ENCODE measurements at regions not wholly inside any gene's neighbourhood (a gene's known extent, or its start where the extent isn't known, plus 50 kb on each side); places are given as distances from the start of the nearest gene placed in this dataset.
"Not testable (repeated sequence)": the region's sequence is repeated elsewhere in the genome, so short reads cannot be mapped to it uniquely, and the experiment has no call there.

DNA sequence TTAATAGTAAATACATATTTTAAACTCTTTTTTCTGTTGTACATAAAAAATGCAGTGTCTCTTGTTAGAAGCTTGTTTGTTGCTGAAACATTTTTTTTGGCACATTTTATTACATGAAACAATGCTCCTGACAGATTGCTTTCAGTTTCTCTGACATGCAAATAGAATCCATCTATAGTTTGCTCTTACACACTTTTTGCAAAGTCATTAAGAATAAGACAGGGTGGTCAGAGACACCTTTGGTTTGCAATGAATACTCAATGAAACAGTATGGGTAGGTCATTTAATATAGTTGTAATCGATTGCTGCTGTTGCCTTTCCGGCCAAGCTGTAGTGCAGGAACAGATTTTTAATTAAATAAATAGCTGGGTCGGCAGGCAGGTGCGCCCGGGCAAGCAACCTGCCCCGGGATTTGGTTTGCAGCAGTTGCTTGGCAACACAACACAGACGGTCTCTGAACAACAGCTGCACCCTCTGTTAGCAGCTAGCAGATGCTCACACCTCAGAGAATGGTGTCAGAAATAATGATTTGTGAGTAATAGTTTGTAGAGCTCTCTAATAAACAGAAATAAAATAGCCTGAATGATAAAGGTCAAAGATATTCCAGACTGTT, 115.7 kb upstream of the CACNA2D1 start:
- DNase-seq = peak; percentile 94 to 99

DNA sequence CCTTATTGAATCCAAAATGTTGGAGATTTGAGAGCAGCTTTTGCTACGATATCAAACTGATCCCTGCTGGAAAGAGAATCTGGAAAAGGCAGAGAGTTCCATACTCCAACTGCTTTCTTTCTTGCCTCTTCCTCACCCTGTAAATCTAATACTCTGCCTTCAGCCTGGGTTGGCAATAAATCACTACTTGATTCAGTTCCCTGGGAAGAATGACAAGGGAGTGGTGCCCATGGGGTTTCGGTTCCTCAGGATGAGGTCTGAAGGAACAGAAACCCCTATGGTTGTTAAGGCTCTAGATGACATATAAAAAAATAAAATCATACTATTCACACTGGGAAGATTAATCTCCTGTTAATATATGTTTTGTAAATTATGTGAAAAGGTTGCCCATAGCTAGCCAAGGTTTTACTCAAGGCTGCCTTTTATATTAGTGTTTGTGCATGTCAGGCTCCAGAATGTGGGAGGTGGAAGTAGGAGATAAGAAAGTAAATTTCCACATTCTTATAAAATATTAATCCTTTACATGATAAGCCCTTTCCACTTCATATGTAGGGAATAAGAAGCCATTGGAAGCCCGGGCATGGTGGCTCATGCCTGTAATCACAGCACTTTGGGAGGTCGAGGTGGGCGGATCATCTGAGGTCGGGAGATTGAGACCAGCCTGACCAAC, 106.2 kb upstream of the CACNA2D1 start:
- DNase-seq = no peak

DNA sequence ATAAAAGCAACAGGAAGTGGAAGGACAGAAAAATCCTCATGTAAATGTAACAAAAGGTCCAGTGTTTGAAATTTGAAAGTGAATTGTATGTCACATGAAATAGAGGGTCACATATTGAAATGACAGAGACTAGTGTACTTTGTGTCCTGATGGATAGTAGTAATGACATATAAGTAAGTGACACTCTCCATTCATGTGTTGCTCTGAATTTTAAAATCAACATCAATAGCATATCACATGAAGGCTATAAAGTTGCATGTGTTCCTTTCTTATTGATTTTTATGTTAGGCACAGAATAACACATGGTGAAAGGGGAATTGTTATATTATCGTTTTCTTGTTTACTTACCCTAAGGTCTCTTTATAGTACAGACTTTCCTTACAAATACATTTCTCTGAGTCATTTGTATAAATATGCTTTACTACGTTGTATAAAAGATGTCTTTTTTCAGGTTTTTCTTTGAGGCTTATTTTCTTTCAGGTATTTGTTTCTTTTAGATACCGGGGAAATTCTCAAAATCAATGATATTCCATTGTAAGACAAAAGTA, 104.6 kb upstream of the CACNA2D1 start:
- no peak for DNase-seq

DNA sequence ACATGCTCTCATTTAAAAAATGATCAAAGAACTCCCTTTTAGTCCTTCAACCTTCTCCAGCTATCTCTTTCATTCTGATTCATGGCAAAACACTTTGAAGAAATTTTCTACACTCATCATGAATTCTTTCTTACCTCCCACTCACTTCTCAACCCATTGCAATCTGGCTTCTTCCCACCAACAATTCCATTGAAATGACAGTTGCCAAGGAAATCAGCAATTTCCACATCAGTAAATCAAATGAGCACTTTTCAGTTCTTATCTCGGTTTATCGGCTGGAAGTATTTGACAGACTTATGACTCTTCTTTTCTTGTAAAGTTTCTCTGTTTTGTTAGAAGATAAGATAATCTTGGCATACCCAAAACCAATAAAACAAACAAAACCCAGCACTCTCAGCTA, 99.1 kb upstream of the CACNA2D1 start:
- DNase-seq = no peak

DNA sequence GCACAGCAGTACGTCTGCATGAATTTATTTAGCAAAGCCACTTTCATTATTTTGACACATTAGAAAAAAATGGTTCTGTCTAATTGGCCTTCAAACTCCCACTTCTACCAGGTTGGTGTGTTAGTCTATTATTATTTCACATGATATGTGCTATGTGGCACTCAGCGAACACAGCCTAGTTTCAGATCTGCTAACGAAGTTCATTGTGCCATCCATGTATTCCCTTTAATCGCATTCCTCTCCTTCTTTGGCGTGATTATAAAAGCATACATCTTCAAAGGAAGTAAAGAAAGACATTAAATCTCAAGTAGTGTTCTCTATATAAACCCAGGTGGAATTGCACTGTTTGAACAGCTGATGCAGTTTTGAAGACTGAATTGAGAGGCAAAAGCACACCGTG, 96.4 kb upstream of the CACNA2D1 start:
- DNase-seq = peak; percentile 38 to 85

DNA sequence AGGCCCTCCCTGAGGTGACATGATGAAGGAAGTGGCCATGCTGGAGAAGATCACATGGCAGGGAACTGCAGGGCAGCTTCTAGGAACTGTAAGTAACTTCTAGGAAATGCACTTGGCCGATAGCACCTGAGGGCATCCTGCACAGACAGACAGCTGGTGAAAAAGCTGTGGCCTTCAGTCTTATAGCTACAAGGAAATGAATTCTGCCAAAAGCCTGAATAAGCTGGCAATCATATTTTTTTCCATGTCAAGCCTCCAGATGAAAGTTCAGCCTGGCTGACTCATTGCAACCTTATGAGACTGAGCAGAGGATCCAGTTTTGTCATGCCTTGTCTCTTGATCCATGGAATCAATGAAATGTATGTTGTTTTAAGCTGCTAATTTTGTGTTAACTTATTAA, 91.1 kb upstream of the CACNA2D1 start:
- no peak for DNase-seq

DNA sequence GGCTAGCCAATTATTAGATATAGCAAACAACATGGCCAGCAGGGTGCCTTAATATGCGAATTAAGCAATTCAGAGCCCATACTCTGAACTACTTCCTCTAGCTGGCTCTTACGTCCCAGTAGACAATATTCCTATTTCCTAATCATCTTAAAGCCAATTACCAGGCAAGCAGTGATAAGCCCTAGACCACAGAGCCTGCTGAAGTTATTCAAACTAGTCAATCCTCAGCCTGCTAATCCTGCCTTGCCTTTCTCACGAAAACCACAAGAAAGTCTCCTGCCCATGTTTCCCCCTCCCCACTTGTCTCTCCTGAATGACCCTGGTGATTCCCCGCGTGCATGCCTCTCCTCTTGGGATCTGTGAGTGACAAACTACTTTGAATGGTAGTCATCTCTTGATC, 86.8 kb upstream of the CACNA2D1 start:
- DNase-seq = no peak

DNA sequence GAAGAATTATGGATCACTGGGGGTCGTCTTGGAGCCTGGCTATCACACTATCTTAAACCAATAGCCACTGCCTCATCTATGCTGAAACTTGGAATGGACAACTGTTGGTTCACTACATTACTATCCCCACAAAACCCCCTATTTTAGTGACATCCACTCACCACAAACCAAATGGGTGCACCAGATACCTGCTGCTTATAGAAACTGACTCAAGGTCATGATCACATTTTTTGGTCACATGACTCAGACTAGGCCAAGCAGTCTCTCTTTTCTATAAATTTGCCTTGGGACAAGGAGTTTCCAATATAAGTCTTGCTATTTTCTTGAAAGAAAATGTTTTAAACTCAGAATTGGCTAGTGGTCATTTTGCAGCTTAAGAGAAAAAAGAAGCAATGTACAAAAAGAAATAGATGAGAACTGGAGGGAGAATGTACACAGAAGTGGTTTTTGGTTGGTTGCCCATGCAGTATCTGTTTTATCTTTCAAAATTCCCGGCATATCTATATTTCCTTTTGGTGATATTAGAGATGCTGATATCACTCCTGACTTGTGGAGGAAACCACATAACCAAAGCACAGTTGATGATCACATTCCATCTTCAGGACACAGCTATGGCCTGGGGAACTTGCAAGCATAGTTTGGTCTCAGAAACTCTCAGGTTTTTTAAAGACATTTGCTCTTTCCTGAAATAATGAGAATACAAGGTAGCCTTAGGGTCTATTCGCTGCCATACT, 85.2 kb upstream of the CACNA2D1 start:
- no peak for DNase-seq

DNA sequence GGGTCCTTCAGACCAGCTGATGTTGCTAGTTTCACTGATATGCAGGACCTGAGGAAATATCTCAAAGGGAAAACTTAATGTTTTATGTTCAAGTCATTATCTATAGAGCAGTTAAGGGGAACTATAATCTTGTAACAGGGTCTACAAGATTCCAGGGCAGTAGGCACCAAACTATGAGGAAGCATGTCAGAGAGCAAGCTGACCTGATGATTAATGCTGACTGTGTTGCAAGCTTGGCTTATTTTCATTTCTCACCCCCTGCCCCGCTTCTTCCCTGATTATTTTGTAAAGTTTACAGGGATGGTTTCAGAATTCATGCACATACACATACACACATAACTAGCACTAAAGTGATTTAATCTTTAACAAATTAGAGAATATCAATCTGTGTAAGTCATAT, 84.3 kb upstream of the CACNA2D1 start:
- DNase-seq = no peak

DNA sequence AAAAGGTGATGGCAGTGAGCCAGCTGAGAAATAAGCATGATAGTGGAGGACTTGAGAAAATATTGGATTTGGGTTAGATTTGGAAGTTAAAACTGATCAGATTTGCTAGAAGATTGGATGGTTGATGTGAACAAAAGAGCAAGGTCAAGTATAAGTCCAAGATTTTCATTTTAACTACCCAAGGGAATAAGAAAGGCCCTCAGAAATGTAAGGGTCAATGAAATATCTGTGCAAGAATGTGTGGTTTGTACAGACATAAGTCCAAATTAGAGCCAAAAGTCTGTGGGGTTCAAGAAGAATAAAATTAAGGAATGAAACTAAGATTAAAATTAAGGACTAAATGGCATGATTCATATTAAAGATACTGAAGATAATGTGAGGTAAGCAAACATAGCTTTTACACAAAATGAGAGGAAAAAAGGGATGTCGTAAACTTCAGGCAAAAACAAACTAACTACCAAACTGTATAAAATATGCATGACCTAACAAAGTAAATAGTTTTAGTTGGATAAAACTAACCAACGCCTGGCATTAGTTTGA, 78.4 kb upstream of the CACNA2D1 start:
- DNase-seq = no peak

DNA sequence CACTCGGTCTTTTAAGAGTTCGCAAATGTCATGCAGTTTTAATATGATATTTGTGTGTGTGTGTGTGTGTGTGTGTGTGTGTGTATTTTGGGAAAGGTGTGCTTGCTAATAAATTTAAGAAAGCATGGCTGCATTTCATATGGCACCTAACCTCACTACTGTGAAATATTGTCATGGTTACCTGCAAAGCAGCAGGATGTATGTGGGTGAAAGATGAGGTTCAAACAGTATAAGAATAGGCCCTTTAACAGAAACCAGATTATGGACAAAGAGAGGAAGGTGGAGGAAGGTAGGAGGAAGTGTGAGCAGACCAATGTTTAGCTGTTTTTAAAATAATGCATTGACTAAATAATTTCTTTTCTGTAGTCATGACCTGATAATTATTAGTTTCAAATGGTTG, 73.5 kb upstream of the CACNA2D1 start:
- no peak for DNase-seq

DNA sequence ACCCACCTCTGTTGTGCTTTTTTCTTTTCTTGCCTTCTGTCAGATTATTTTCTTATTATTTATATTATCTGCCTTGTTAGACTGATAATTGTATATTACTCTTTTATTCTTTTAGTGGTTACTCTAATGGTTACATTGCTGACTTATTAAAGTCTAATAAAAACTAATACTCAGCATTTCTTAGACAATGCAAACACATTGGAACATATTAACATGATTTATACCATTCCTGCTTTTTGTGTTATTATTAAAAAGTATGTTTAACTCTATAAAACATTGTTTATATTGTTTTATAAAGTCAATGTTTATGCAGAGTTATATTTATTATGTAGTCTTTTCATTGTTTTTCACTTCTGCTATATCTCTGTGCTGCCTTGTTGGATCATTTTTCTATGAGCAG, 68.0 kb upstream of the CACNA2D1 start:
- DNase-seq = no peak

DNA sequence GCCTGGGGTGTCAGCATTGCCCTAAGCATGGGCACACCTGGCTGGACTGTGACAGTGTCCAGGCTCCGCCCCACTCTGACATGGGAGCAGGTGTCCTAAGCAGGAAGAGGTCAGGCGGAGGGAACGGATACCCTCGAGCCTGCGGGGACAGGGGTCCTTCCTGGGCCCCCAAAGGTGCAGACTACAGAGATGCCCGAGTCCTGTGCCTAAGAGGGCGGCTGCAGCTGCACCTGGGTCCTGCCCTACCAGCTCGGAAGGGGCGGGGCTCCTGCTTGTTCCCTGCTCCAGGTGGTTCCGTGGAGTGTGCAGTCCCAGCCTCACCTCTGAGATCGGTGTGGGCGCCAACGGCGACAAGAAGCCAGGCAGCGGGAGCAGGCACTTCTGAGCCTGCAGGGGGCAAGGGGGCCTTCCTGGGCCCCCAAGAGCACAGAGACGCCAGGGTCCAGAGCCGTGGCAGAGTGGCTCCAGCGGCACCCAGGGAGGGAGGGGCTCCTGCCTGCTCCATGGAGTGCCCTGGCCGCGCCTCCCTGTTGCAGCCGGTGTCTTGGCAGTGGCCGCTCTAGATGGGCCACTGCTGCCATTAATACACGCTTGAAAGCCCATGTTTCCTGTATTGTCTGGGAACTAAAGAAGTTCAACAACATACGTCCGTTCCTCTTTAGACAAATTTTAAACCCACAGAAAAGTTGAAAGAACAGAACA, 64.5 kb upstream of the CACNA2D1 start:
- DNase-seq = peak; percentile 56 to 85

DNA sequence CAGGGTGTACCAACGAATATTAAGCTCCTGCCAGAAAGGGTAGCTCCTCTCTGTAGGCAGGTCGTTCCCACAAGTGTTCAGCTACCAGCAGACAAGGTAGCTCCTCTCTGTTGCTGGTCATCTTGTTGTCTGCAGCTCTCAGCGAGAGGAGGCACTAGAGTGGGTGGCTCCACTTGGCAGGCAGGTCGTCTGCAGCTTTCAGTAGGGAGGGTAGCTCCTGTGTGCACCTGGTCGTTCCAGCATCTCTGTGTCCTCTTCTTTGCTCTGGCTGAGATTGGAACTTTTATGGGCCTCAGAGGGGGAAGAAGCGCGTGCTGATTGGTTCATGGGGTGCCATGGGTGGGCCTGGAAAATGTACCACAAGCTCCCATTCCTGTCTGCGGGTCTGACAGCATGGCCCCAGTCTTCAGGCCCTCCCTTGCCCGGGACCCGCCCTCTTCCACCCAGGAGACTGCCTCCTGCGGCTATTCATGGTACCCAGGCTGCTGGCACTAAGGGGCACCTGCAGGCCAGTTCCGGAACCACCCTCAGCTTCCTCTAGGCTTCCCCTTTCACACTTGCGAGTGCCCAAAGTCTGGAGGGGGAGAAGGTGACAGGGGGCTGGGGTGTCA, 63.9 kb upstream of the CACNA2D1 start:
- DNase-seq = peak; percentile 79 to 90

DNA sequence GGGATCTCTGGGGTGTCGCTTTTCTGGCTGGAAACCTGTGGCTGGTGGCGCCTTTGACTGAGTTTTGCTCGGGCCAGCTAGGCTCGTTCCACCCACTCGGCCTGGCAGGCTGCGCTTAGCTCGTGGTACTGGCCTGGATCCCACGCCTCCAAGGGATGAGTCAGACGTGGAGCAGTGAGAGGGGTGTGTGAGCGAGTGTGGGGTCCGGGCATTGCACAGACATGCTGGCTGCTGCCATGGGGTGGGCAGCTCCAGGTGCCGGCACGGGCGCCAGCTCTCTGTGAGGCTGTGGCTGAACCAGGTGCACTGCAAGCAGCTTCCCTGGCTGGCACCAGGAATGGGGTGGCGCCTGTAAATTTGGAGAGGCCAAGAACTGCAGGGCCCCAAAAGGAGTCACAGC, 63.1 kb upstream of the CACNA2D1 start:
- peak; percentile 12 to 52 for DNase-seq

DNA sequence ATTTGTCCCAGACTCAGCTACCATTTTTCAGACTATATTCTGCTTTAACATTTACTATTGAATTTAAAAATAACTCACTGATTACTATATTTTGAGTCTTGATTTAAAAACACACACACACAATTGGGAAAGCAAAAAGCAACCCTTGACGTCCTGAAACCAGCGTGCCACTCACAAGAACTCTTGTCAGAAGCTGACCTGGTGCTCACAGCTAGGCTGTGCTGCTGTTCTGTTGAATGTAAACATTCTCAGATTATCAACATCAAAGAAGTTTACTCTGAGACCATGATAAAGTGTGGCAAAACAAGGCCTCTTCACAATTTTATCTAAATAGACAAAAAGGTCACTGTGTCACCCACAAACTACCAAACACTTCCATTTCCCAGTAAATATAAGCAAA, 62.6 kb upstream of the CACNA2D1 start:
- DNase-seq = no peak

DNA sequence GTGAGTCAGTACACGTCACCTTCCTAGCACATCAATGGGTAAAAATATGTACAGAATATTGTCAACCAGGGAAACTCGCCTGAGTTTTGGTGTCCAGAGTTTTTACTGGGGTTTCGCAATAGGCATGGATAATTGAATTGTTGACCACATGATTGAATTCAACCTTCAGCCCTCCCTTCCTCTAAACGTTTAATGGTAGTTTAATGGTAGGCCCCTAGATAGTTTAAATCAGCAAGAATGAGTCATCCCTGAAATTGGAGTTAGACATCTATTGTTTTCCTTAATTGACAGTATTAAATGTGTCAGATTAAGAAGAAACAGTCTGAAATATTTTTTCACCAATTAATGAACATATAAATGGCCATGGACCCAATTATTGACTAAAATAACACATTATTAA, 57.8 kb upstream of the CACNA2D1 start:
- DNase-seq = no peak

DNA sequence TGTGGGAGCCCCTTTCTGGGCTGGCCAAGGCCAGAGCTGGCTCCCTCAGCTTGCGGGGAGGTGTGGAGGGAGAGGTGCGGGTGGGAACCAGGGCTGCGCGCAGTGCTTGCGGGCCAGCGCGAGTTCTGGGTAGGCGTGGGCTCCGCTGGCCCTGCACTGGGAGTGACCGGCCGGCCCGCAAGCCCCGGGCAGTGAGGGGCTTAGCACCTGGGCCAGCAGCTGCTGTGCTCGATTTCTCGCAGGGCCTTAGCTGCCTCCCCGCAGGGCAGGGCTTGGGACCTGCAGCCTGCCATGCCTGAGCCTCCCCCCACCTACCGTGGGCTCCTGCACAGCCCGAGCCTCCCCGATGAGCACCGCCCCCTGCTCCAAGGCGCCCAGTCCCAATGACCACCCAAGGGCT, 56.0 kb upstream of the CACNA2D1 start:
- DNase-seq = not testable (repeated sequence)

DNA sequence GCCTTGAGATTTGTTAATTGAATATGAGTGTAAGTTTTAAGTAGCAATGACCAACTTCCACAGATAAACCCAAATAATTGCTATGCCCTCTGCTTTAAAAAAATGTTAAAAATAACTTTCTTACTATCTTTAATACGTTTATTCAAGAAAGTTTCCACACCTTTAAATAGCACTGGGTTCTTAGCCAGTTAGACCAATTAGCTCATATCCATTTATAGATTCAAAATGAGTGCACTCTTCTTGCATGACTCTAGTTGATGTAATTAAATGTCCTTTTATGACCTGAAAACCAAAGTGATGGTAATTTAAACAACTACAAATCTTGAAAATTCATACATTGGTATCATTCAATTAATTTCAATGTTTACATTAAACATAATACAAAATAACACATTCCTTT, 50.8 kb upstream of the CACNA2D1 start:
- no peak for DNase-seq
